ENCODE measurements at regions not wholly inside any gene's neighbourhood (a gene's known extent, or its start where the extent isn't known, plus 50 kb on each side); places are given as distances from the start of the nearest gene placed in this dataset.

- H3K9me3 ChIP-seq = no peaks in the 10 kb centered on the region
- WGBS = 20% methylated on average over 22 of the region's 27 CpGs
- TF ChIP-seq POLR2AphosphoS5 (IDR thresholded peaks at IDR 0.05) = no peak
- no peak for TF ChIP-seq EP300 (IDR thresholded peaks at IDR 0.05)
- no peak for TF ChIP-seq POLR2A (IDR thresholded peaks at IDR 0.05)
- no peak for TF ChIP-seq CTCF (IDR thresholded peaks at IDR 0.05)
- no peaks in the 10 kb centered on the region for H3K36me3 ChIP-seq
- H3K27ac ChIP-seq = no peak overlapping the region
- peak overlapping the region; percentile 72 for H3K4me3 ChIP-seq
- DNase-seq (ENCODE audit: low spot score in 2 of 2) = peak in 1 of 2 donors; percentile 68
- H3K27me3 ChIP-seq = peaks cover 4% of the 10 kb centered on the region
- H3K4me1 ChIP-seq = peaks cover 39% of the 10 kb centered on the region
Measured at GRCh38 chr9:110047955-110048402, 160.0 kb downstream of the C9orf152 start.

GRCh38 chr9:110048403-110048975 lies 159.5 kb downstream of the C9orf152 start:
- Histone ChIP-seq H3K27ac (peak overlapping the region; percentile 83), H3K4me1 (peaks cover 39% of the 10 kb centered on the region), H3K4me3 (peak overlapping the region; percentile 72), H3K9me3 (no peaks in the 10 kb centered on the region), H3K27me3 (peaks cover 4% of the 10 kb centered on the region), H3K36me3 (no peaks in the 10 kb centered on the region)
- TF ChIP-seq POLR2A (IDR thresholded peaks at IDR 0.05) = peak in 1 of 2 donors; percentile 84
- no peak for TF ChIP-seq POLR2AphosphoS5 (IDR thresholded peaks at IDR 0.05)
- TF ChIP-seq EP300 (IDR thresholded peaks at IDR 0.05) = no peak
- TF ChIP-seq CTCF (IDR thresholded peaks at IDR 0.05) = no peak
- 2% methylated on average over 26 of the region's 42 CpGs for WGBS
- DNase-seq (ENCODE audit: low spot score in 2 of 2) = peak; percentile 86

GRCh38 chr9:110048976-110049698 lies 158.8 kb downstream of the C9orf152 start:
- H3K27ac ChIP-seq = peak overlapping the region; percentile 83
- no peaks in the 10 kb centered on the region for H3K36me3 ChIP-seq
- H3K4me3 ChIP-seq = peak overlapping the region; percentile 72
- H3K4me1 ChIP-seq = peaks cover 39% of the 10 kb centered on the region
- H3K9me3 ChIP-seq = no peaks in the 10 kb centered on the region
- 3% methylated on average over 33 of the region's 35 CpGs for WGBS
- DNase-seq (ENCODE audit: low spot score in 2 of 2) = peak in 1 of 2 donors; percentile 70
- TF ChIP-seq CTCF (IDR thresholded peaks at IDR 0.05) (no peak), POLR2AphosphoS5 (IDR thresholded peaks at IDR 0.05) (no peak), POLR2A (IDR thresholded peaks at IDR 0.05) (no peak), EP300 (IDR thresholded peaks at IDR 0.05) (no peak)
- H3K27me3 ChIP-seq = peaks cover 4% of the 10 kb centered on the region

- Histone ChIP-seq H3K27ac (peak overlapping the region; percentile 83), H3K9me3 (no peaks in the 10 kb centered on the region), H3K4me3 (peak overlapping the region; percentile 72), H3K36me3 (no peaks in the 10 kb centered on the region), H3K27me3 (peaks cover 4% of the 10 kb centered on the region), H3K4me1 (peaks cover 39% of the 10 kb centered on the region)
- TF ChIP-seq EP300 (IDR thresholded peaks at IDR 0.05) (no peak), CTCF (IDR thresholded peaks at IDR 0.05) (no peak)
- no peak for DNase-seq (ENCODE audit: low spot score in 2 of 2)
- WGBS = 9% methylated on average over 19 of the region's 26 CpGs
Measured at GRCh38 chr9:110049699-110050450, 158.1 kb downstream of the C9orf152 start.

GRCh38 chr9:110050925-110051355 lies 157.0 kb downstream of the C9orf152 start:
- no peak for DNase-seq (ENCODE audit: low spot score in 2 of 2)
- Histone ChIP-seq H3K27me3 (peaks cover 4% of the 10 kb centered on the region), H3K4me1 (peaks cover 39% of the 10 kb centered on the region), H3K27ac (peak overlapping the region; percentile 6), H3K36me3 (no peaks in the 10 kb centered on the region), H3K9me3 (no peaks in the 10 kb centered on the region), H3K4me3 (peak overlapping the region; percentile 72)
- TF ChIP-seq EP300 (IDR thresholded peaks at IDR 0.05) = no peak
- TF ChIP-seq POLR2A (IDR thresholded peaks at IDR 0.05) = peak in 1 of 2 donors; percentile 28
- no peak for TF ChIP-seq CTCF (IDR thresholded peaks at IDR 0.05)
- peak in 2 of 3 donors; percentile 23 to 72 for TF ChIP-seq POLR2AphosphoS5 (IDR thresholded peaks at IDR 0.05)
- 3% methylated on average over 1 of the region's 1 CpG for WGBS
